Stimulated activated naive CD8-positive, alpha-beta T cell treated with anti-CD3 and anti-CD28 coated beads, Interleukin-15, amount 100 ng/mL, for 72 hours (primary cell): ENCODE measurements at regions not wholly inside any gene's neighbourhood (a gene's known extent, or its start where the extent isn't known, plus 50 kb on each side); places are given as distances from the start of the nearest gene placed in this dataset.

Experiments
- ATAC-seq: fragments of 150-1000 bp; cut with Tn5 transposase; 2 replicates; pipeline ENCODE4 v1.10.0; 2021; ENCODE audit warnings: mild to moderate bottlenecking, moderate library complexity
- DNase-seq, 2 donors: peaks; one replicate each; pipeline ENCODE4 v3.0.0; 2021 to 2022
- H3K27ac Mint-ChIP-seq, 2 donors: one replicate each; pipeline ENCODE4 v1.8.0; 2022; ENCODE audit warnings: mild to moderate bottlenecking in 2 of 2, mixed read lengths in 2 of 2, moderate library complexity in 2 of 2
- H3K27me3 Mint-ChIP-seq: one replicate; pipeline ENCODE4 v1.8.0; 2022; ENCODE audit warnings: mixed read lengths
- H3K4me1 Mint-ChIP-seq: one replicate; pipeline ENCODE4 v1.8.0; 2022; ENCODE audit warnings: mild to moderate bottlenecking, mixed read lengths
- H3K4me3 Mint-ChIP-seq, 2 donors: one replicate each; pipeline ENCODE4 v1.8.0; 2022; ENCODE audit warnings: mild to moderate bottlenecking in 2 of 2, mixed read lengths in 2 of 2, moderate library complexity in 1 of 2
- H3K9me3 Mint-ChIP-seq, 2 donors: one replicate each; pipeline ENCODE4 v1.8.0; 2022; ENCODE audit warnings: mixed read lengths in 2 of 2

DNA sequence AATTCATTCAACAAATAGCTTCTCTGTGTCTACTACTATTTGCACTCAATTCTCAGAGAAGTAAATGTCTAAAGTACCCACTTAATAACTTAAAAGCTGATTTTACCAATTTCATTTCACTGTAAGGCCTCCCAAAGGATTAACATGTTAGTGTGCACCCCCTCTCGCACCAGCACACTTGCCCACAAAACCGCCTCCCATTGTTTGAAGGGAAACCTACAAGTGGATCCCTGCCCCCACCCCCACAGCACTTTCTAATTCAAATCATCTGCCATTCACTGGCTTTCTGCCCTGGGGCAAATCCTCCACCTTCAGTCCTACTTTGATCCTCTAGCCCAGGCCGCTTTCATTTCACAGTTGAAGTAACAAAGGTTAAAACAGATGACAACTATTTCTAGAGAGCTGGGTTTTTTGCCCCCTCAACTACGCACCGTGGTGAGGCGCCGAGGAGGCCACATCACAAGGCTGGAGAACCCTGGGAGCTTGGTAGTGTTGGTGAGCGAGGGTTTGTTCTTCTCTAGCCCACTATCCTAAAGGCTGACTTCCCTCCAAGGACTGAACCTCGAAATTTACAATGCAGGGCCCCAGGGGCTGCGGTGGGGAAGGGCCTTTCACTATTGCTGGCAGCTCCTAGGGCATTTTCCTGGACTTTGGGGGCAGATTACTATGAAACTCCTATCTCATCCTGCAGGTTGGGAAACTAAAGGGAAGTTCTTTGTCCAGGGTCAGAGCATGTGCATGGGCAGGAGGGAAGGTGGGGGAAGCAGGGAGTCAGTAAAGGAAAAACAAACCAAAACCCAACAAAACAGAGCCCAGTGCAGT is 517.4 kb upstream of the ZMIZ1 start:
- Mint-ChIP-seq H3K4me1 (peaks cover 12% of the 10 kb centered on the region), H3K4me3 (peak overlapping the region in 1 of 2 donors; percentile 9), H3K27me3 (peaks cover 14% of the 10 kb centered on the region), H3K27ac (peak overlapping the region; percentile 64 to 81), H3K9me3 (peaks cover 11 to 14% of the 10 kb centered on the region in 2 donors)
- ATAC-seq = no peak
- DNase-seq = no peak

DNA sequence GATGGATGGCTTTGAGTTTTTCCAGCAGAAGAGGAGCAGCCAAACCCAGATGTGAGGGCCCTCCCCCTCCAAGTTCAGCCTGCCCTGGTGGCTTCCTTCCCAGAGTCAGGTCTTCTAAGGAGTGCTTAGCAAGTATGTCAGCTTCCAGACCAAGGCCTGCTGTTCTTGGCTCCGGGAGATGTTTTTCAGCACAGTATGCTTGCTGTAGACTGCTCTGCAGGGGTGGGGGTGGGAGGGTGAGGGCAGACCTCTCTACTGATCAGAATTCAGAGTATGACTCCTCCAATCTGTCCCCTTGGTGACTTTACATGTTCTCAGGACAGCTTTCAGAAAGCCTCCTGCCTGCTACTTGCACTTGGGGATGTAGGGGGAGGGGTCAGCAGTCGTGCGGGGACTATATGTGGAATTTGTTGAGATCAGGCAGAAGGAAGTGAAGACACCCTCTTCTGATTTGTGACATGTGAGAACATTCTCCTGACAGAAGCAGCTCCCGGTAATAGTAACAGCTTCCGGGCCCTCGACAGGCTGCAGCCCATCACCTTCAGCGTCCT is 516.4 kb upstream of the ZMIZ1 start:
- Mint-ChIP-seq H3K4me1 (peaks cover 12% of the 10 kb centered on the region), H3K9me3 (peaks cover 11 to 14% of the 10 kb centered on the region in 2 donors), H3K27me3 (peaks cover 14% of the 10 kb centered on the region), H3K27ac (no peak overlapping the region), H3K4me3 (no peak overlapping the region)
- DNase-seq = no peak
- ATAC-seq = no peak

GRCh38 chr10:78553792-78554191 is 515.0 kb upstream of the ZMIZ1 start:
- no peak overlapping the region for H3K4me3 Mint-ChIP-seq
- ATAC-seq (no peak), DNase-seq (no peak)
- peaks cover 11 to 14% of the 10 kb centered on the region in 2 donors for H3K9me3 Mint-ChIP-seq
- peaks cover 12% of the 10 kb centered on the region for H3K4me1 Mint-ChIP-seq
- H3K27ac Mint-ChIP-seq = no peak overlapping the region
- H3K27me3 Mint-ChIP-seq = peaks cover 4% of the 10 kb centered on the region

DNA sequence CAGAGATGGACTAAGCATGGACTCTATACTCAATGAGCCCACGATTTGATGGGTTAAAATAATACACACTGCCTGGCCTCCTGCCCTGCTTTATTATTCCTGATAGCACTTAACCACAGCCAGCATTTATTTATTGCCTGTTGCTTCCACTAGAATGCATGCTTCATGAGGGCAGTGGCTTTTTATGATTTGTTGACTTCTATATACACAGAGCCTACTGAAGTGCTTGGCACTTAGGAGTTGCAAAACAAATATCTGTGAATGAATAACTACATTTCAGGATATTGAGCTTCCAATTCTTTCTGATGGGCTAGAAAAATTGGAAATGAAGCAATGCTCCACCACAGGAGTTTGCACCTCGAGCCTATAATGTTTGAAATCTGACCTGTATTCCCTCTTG is 513.6 kb upstream of the ZMIZ1 start:
- Mint-ChIP-seq H3K27ac (peak overlapping the region in 1 of 2 donors; percentile 62), H3K4me1 (peaks cover 12% of the 10 kb centered on the region), H3K27me3 (no peaks in the 10 kb centered on the region), H3K9me3 (peaks cover 11 to 14% of the 10 kb centered on the region in 2 donors), H3K4me3 (no peak overlapping the region)
- no peak for ATAC-seq
- DNase-seq = no peak

DNA sequence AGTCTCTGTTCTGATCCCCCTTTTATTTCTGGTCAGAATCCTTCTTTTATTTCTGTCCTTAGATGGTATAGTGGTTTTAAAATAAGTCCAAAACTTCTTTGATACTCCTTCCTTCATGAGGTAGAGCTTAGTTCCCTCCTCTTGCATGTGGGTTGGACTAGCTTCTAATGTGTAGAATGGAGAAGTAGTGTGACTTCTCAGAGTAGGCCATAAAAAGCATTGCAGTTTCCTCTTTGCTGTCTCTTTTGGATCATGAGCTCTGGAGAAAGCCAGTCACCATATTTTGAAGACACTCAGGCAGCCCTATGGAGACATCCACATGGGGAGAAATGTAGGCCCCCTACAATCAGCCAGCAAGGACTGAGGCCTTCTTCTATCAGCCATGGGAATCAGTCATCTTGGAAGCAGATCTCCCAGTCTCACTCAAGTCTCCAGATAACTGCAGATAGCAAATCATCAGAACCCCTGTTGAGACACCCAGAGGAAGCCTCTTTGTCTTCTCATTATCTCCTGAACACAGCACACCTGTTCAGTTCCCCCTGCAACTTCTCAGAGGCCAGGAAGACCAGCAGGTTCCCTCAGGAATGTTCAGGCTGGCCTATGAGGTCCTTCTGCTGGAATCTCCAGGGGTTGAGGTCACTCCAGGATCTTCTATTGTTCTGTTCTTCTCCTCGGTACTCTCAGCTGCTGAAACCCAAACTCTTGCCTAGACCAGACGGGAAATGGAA is 511.9 kb upstream of the ZMIZ1 start:
- DNase-seq (no peak), ATAC-seq (no peak)
- Mint-ChIP-seq H3K4me1 (peaks cover 3% of the 10 kb centered on the region), H3K4me3 (no peak overlapping the region), H3K9me3 (peaks cover 11 to 14% of the 10 kb centered on the region in 2 donors), H3K27ac (peak overlapping the region in 1 of 2 donors; percentile 27), H3K27me3 (no peaks in the 10 kb centered on the region)

DNA sequence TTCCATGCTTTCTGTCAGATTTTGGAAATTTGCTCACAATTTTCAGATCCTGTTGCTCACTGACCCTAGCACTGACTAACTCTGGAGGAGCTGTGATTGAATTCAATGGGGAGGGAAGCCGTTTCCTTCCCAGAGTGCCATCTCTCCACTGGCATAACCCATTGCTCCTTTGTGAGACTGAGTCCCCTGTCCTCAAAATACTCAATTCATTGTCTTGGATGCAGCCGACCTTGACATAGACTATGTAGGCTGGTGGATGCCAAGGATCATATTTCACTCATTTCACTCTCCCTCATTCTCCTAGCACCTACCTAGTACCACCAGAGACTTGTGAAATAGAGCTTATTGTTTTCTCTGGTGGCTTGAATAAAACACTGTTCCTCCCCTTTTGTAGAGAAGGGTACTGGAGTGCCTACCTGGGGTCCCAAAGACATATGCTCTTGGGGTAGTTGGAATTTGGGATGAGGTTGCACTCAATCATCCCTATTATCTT is 511.3 kb upstream of the ZMIZ1 start:
- no peak overlapping the region for H3K4me3 Mint-ChIP-seq
- no peaks in the 10 kb centered on the region for H3K27me3 Mint-ChIP-seq
- DNase-seq (no peak), ATAC-seq (no peak)
- H3K4me1 Mint-ChIP-seq = no peaks in the 10 kb centered on the region
- H3K9me3 Mint-ChIP-seq = peaks cover 11 to 14% of the 10 kb centered on the region in 2 donors
- peak overlapping the region in 1 of 2 donors; percentile 20 for H3K27ac Mint-ChIP-seq

DNA sequence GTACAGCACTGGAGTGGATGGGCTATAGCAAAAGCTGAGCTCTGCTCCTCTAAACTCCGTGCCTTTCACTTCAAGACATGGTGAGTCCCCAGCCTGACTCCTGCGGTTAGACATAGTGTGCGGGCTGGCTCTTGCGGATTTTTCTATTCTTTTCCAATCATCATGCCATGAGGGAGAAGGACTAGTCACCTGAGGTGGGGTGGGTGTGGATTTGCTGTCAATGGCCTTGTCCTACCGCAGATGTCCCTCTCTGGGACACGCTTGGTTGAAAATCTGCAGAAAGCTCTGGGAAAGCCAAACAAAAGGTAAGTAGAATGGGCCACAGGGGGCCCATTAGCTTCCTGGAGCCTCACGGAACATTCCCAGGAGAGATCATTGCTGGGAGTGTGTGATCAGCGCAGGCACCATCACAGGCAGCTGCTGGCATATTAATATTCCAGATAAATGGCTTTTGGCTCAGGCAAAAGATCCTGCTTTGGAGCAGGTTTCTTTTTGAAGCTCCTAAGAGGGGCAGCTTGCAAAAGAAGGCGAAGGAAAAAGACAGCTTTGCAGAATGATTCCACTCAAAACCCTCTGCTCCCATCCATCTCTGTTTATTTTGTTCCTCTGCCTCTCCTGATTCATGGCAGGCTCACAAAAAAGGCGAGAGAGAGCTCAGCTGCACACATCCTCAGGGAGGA is 509.0 kb upstream of the ZMIZ1 start:
- Mint-ChIP-seq H3K4me3 (no peak overlapping the region), H3K9me3 (peaks cover 3 to 4% of the 10 kb centered on the region in 2 donors), H3K27ac (peak overlapping the region in 1 of 2 donors; percentile 22), H3K27me3 (no peaks in the 10 kb centered on the region), H3K4me1 (no peaks in the 10 kb centered on the region)
- ATAC-seq = no peak
- DNase-seq = no peak

DNA sequence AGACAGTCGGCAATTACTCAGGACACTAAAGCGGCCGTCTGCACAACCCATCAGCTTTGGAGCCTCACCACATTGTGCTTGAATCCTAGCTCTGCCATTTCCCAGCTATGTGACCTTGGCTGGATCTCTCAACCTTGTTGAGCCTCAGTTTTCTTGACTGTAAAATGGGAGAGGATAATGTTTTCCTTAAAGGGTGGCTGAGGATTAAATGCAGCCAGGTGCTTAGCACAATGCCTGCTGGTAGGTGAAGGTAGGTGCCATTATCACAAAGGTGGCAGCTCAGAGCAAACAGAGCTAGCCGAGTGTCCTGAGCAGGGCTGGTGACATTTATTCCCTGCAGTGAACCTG is 508.5 kb upstream of the ZMIZ1 start:
- no peaks in the 10 kb centered on the region for H3K4me1 Mint-ChIP-seq
- H3K27ac Mint-ChIP-seq = peak overlapping the region in 1 of 2 donors; percentile 22
- no peaks in the 10 kb centered on the region for H3K9me3 Mint-ChIP-seq
- ATAC-seq (no peak), DNase-seq (no peak)
- no peaks in the 10 kb centered on the region for H3K27me3 Mint-ChIP-seq
- no peak overlapping the region for H3K4me3 Mint-ChIP-seq

DNA sequence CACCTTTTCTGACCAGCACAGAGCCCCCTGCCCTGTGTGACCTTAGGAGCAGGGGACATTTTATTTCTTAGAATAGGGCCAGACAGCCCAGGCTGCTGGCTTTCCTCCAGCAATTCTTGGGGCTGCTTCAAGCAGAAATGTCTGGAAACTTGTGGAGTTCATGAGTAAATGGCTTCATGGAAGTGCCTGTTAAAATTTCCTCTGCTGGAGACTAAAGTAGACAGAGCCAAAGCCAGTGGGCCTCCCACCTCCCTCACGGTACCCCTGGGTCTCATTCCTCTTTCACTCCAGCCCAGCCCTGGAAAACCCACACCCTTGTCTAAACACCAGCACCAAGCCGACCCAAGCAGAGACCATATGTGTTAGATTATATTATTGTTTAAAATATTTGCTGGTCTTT is 505.5 kb upstream of the ZMIZ1 start:
- Mint-ChIP-seq H3K9me3 (no peaks in the 10 kb centered on the region), H3K27ac (peak overlapping the region in 1 of 2 donors; percentile 14), H3K27me3 (no peaks in the 10 kb centered on the region), H3K4me1 (no peaks in the 10 kb centered on the region), H3K4me3 (no peak overlapping the region)
- ATAC-seq (no peak), DNase-seq (no peak)

DNA sequence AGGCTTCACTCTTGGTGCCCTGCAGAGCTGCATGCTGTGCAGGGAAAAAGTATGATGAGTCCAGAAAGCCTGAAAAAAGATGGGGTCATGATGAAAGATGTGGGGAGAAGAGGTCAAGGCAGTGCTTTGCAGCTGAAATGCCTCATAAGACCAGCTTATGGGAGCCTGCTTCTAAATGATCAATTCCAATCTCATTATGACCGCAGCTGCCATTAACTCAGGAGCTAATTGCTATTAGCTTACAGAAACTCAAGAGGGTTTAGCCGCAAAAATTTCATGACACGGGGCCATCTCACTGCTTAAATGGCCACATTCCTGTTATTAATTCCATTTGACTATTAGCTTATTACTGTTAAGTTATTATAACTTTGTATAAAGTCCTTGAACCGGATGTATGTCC is 502.9 kb upstream of the ZMIZ1 start:
- DNase-seq (no peak), ATAC-seq (no peak)
- Mint-ChIP-seq H3K9me3 (no peaks in the 10 kb centered on the region), H3K27ac (no peak overlapping the region), H3K4me1 (no peaks in the 10 kb centered on the region), H3K27me3 (no peaks in the 10 kb centered on the region), H3K4me3 (no peak overlapping the region)

DNA sequence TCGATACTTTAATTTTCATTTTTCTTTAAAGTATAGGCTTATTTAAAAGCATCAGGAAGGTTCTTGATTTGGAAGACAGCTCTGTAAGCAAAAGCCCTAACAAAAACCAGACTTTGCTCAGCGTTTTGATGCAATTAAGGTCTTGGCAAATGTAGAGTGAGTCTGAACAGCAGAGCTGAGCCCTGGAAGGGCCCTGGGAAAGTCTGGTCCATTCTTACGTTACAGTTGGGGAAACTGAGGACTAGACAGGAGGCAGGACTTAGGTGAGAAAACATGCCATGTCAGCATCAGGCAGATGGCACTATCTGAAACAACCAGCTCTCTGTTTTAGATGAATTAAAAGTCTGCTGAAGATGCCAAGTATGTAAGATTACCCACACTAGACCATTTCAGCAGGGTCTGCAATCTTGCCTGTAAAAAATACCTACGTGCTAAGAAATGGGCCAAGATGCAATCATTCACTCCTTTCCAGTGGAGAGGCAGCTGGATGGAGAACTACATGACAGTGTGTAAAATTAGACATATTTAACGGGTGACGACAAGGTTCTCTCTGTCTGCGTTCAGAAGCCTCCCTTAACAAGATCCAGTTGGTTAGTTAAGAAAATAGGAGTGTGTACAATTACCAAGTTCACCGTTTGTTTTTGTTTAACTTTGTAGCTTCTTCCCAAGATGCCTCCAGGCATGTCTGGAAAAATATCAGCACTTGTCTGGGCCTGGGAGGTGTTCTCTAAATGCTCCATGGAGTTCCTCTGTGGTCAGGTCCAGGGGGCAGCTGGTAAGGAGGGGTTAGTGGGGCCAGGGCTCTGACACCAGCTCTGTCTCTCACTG is 502.3 kb upstream of the ZMIZ1 start:
- no peaks in the 10 kb centered on the region for H3K4me1 Mint-ChIP-seq
- no peak overlapping the region for H3K27ac Mint-ChIP-seq
- DNase-seq (no peak), ATAC-seq (no peak)
- H3K4me3 Mint-ChIP-seq = no peak overlapping the region
- no peaks in the 10 kb centered on the region for H3K9me3 Mint-ChIP-seq
- H3K27me3 Mint-ChIP-seq = no peaks in the 10 kb centered on the region

GRCh38 chr10:78567680-78568455 is 500.9 kb upstream of the ZMIZ1 start:
- peaks cover 4% of the 10 kb centered on the region for H3K27me3 Mint-ChIP-seq
- no peaks in the 10 kb centered on the region for H3K9me3 Mint-ChIP-seq
- no peak for ATAC-seq
- no peak overlapping the region for H3K4me3 Mint-ChIP-seq
- no peak overlapping the region for H3K27ac Mint-ChIP-seq
- no peak for DNase-seq
- H3K4me1 Mint-ChIP-seq = no peaks in the 10 kb centered on the region

- Mint-ChIP-seq H3K9me3 (no peaks in the 10 kb centered on the region), H3K4me1 (no peaks in the 10 kb centered on the region), H3K4me3 (no peak overlapping the region), H3K27ac (no peak overlapping the region), H3K27me3 (peaks cover 9% of the 10 kb centered on the region)
- no peak for DNase-seq
- no peak for ATAC-seq
These were observed 500.1 kb upstream of the ZMIZ1 start for GRCh38 chr10:78568620-78569019.

DNA sequence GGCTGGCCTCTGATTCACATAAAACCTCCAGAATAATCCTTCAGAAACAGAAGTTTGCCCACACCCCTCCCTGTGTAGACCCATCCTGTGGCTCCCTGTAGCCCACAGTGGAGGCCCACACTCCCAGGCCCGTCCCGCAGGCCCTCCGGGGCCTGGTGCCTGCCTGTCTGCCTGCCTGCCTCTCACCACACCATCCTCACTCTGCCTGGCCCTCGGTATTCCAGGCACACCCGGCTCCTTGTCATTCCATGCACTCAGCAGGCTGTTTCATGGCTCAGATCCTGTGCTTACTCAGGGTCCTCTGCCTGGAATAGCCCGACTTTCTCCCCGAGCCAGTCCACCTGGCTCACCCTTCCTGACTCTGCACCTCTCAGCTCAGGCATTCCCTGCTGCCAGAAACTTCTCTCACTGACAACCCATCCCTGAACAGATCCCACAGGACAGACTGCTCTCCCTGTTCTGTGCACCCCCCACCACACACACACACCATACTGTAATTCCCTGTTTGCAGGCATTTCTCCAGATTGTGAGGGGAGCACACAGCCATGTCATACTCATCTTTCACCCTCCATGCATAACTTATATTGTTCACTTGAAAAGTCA is 498.0 kb upstream of the ZMIZ1 start:
- Mint-ChIP-seq H3K9me3 (no peaks in the 10 kb centered on the region), H3K4me1 (peaks cover 4% of the 10 kb centered on the region), H3K4me3 (no peak overlapping the region), H3K27ac (no peak overlapping the region), H3K27me3 (peaks cover 9% of the 10 kb centered on the region)
- ATAC-seq (no peak), DNase-seq (no peak)
